ENCODE measurements at regions not wholly inside any gene's neighbourhood (a gene's known extent, or its start where the extent isn't known, plus 50 kb on each side); places are given as distances from the start of the nearest gene placed in this dataset.
A peak's percentile ranks its signal among the peaks of the same experiment; 100 is the strongest.

GRCh38 chr6:154591234-154591633, 80.7 kb upstream of the CNKSR3 start:
- Mint-ChIP-seq H3K27ac (no peak overlapping the region), H3K4me3 (no peak overlapping the region), H3K27me3 (no peaks in the 10 kb centered on the region), H3K9me3 (no peaks in the 10 kb centered on the region), H3K4me1 (ENCODE audit: low read depth) (no peaks in the 10 kb centered on the region), H3K36me3 (ENCODE audit: low read depth) (no peaks in the 10 kb centered on the region)
- no peak for DNase-seq

GRCh38 chr6:154592199-154592860, 81.8 kb upstream of the CNKSR3 start:
- no peaks in the 10 kb centered on the region for H3K4me1 Mint-ChIP-seq (ENCODE audit: low read depth)
- H3K4me3 Mint-ChIP-seq: no peak overlapping the region
- H3K27ac Mint-ChIP-seq: no peak overlapping the region
- no peaks in the 10 kb centered on the region for H3K27me3 Mint-ChIP-seq
- no peaks in the 10 kb centered on the region for H3K36me3 Mint-ChIP-seq (ENCODE audit: low read depth)
- no peak for DNase-seq
- no peaks in the 10 kb centered on the region for H3K9me3 Mint-ChIP-seq

GRCh38 chr6:154593122-154593521, 82.6 kb upstream of the CNKSR3 start:
- Mint-ChIP-seq H3K27ac (no peak overlapping the region), H3K9me3 (no peaks in the 10 kb centered on the region), H3K36me3 (ENCODE audit: low read depth) (no peaks in the 10 kb centered on the region), H3K4me3 (no peak overlapping the region), H3K27me3 (no peaks in the 10 kb centered on the region), H3K4me1 (ENCODE audit: low read depth) (no peaks in the 10 kb centered on the region)
- no peak for DNase-seq

GRCh38 chr6:154594496-154595198, 84.2 kb upstream of the CNKSR3 start:
- Mint-ChIP-seq H3K4me3 (no peak overlapping the region), H3K27me3 (no peaks in the 10 kb centered on the region), H3K27ac (no peak overlapping the region), H3K36me3 (ENCODE audit: low read depth) (no peaks in the 10 kb centered on the region), H3K4me1 (ENCODE audit: low read depth) (peaks cover 4% of the 10 kb centered on the region), H3K9me3 (no peaks in the 10 kb centered on the region)
- no peak for DNase-seq

- H3K27me3 Mint-ChIP-seq: no peaks in the 10 kb centered on the region
- H3K4me1 Mint-ChIP-seq (ENCODE audit: low read depth): peaks cover 4% of the 10 kb centered on the region
- H3K27ac Mint-ChIP-seq: no peak overlapping the region
- DNase-seq: no peak
- no peak overlapping the region for H3K4me3 Mint-ChIP-seq
- H3K9me3 Mint-ChIP-seq: no peaks in the 10 kb centered on the region
- H3K36me3 Mint-ChIP-seq (ENCODE audit: low read depth): no peaks in the 10 kb centered on the region
These were observed 85.1 kb upstream of the CNKSR3 start for GRCh38 chr6:154595538-154595937.

- Mint-ChIP-seq H3K27ac (no peak overlapping the region), H3K4me1 (ENCODE audit: low read depth) (peaks cover 4% of the 10 kb centered on the region), H3K4me3 (no peak overlapping the region), H3K9me3 (no peaks in the 10 kb centered on the region), H3K36me3 (ENCODE audit: low read depth) (no peaks in the 10 kb centered on the region), H3K27me3 (no peaks in the 10 kb centered on the region)
- no peak for DNase-seq
These were observed 85.5 kb upstream of the CNKSR3 start for GRCh38 chr6:154596009-154596408.

GRCh38 chr6:154596701-154597100, 86.2 kb upstream of the CNKSR3 start:
- Mint-ChIP-seq H3K4me3 (no peak overlapping the region), H3K4me1 (ENCODE audit: low read depth) (peaks cover 4% of the 10 kb centered on the region), H3K9me3 (no peaks in the 10 kb centered on the region), H3K36me3 (ENCODE audit: low read depth) (no peaks in the 10 kb centered on the region), H3K27me3 (no peaks in the 10 kb centered on the region), H3K27ac (no peak overlapping the region)
- no peak for DNase-seq

GRCh38 chr6:154598399-154598798, 87.9 kb upstream of the CNKSR3 start:
- Mint-ChIP-seq H3K4me3 (no peak overlapping the region), H3K4me1 (ENCODE audit: low read depth) (peaks cover 4% of the 10 kb centered on the region), H3K27me3 (no peaks in the 10 kb centered on the region), H3K27ac (no peak overlapping the region), H3K36me3 (ENCODE audit: low read depth) (no peaks in the 10 kb centered on the region), H3K9me3 (no peaks in the 10 kb centered on the region)
- no peak for DNase-seq

- no peaks in the 10 kb centered on the region for H3K36me3 Mint-ChIP-seq (ENCODE audit: low read depth)
- H3K4me3 Mint-ChIP-seq: no peak overlapping the region
- H3K9me3 Mint-ChIP-seq: no peaks in the 10 kb centered on the region
- H3K4me1 Mint-ChIP-seq (ENCODE audit: low read depth): peaks cover 32% of the 10 kb centered on the region
- no peak for DNase-seq
- no peak overlapping the region for H3K27ac Mint-ChIP-seq
- no peaks in the 10 kb centered on the region for H3K27me3 Mint-ChIP-seq
These were observed 91.8 kb upstream of the CNKSR3 start for GRCh38 chr6:154602296-154602695.

GRCh38 chr6:154602708-154603107, 92.2 kb upstream of the CNKSR3 start:
- DNase-seq: no peak
- H3K4me3 Mint-ChIP-seq: no peak overlapping the region
- H3K27ac Mint-ChIP-seq: no peak overlapping the region
- H3K36me3 Mint-ChIP-seq (ENCODE audit: low read depth): no peaks in the 10 kb centered on the region
- no peaks in the 10 kb centered on the region for H3K27me3 Mint-ChIP-seq
- H3K9me3 Mint-ChIP-seq: no peaks in the 10 kb centered on the region
- H3K4me1 Mint-ChIP-seq (ENCODE audit: low read depth): peaks cover 36% of the 10 kb centered on the region

- Mint-ChIP-seq H3K9me3 (no peaks in the 10 kb centered on the region), H3K4me1 (ENCODE audit: low read depth) (peaks cover 46% of the 10 kb centered on the region), H3K27ac (no peak overlapping the region), H3K27me3 (no peaks in the 10 kb centered on the region), H3K4me3 (no peak overlapping the region), H3K36me3 (ENCODE audit: low read depth) (no peaks in the 10 kb centered on the region)
- DNase-seq: no peak
These were observed 93.6 kb upstream of the CNKSR3 start for GRCh38 chr6:154604119-154604518.

- Mint-ChIP-seq H3K36me3 (ENCODE audit: low read depth) (no peaks in the 10 kb centered on the region), H3K27ac (peak overlapping the region; percentile 90), H3K9me3 (no peaks in the 10 kb centered on the region), H3K27me3 (peaks cover 1% of the 10 kb centered on the region), H3K4me3 (peak overlapping the region; percentile 54), H3K4me1 (ENCODE audit: low read depth) (peaks cover 45% of the 10 kb centered on the region)
- no peak for DNase-seq
These were observed 94.8 kb upstream of the CNKSR3 start for GRCh38 chr6:154605178-154605881.

GRCh38 chr6:154605882-154606370, 95.4 kb upstream of the CNKSR3 start:
- no peaks in the 10 kb centered on the region for H3K9me3 Mint-ChIP-seq
- DNase-seq: no peak
- H3K4me3 Mint-ChIP-seq: peak overlapping the region; percentile 54
- H3K27ac Mint-ChIP-seq: peak overlapping the region; percentile 90
- peaks cover 48% of the 10 kb centered on the region for H3K4me1 Mint-ChIP-seq (ENCODE audit: low read depth)
- no peaks in the 10 kb centered on the region for H3K36me3 Mint-ChIP-seq (ENCODE audit: low read depth)
- peaks cover 3% of the 10 kb centered on the region for H3K27me3 Mint-ChIP-seq

GRCh38 chr6:154606457-154606856, 96.0 kb upstream of the CNKSR3 start:
- Mint-ChIP-seq H3K4me1 (ENCODE audit: low read depth) (peaks cover 53% of the 10 kb centered on the region), H3K36me3 (ENCODE audit: low read depth) (no peaks in the 10 kb centered on the region), H3K4me3 (peak overlapping the region; percentile 54), H3K27me3 (peaks cover 3% of the 10 kb centered on the region), H3K27ac (peak overlapping the region; percentile 90), H3K9me3 (no peaks in the 10 kb centered on the region)
- peak; percentile 89 for DNase-seq

- H3K27me3 Mint-ChIP-seq: peaks cover 3% of the 10 kb centered on the region
- peaks cover 56% of the 10 kb centered on the region for H3K4me1 Mint-ChIP-seq (ENCODE audit: low read depth)
- H3K4me3 Mint-ChIP-seq: peak overlapping the region; percentile 49
- no peaks in the 10 kb centered on the region for H3K36me3 Mint-ChIP-seq (ENCODE audit: low read depth)
- peak overlapping the region; percentile 90 for H3K27ac Mint-ChIP-seq
- no peaks in the 10 kb centered on the region for H3K9me3 Mint-ChIP-seq
- DNase-seq: no peak
These were observed 96.4 kb upstream of the CNKSR3 start for GRCh38 chr6:154606860-154607259.

Data from activated T-cell treated with anti-CD3 and anti-CD28 coated beads, Interleukin-2, amount 50 U/mL, for 24 hours (primary cell).